ENCODE measurements at regions not wholly inside any gene's neighbourhood (a gene's known extent, or its start where the extent isn't known, plus 50 kb on each side); places are given as distances from the start of the nearest gene placed in this dataset.

- TF ChIP-seq TAF1 (IDR thresholded peaks at IDR 0.05; ENCODE audit: borderline replicate concordance, insufficient read depth, low read length) (no peak), REST (IDR thresholded peaks at IDR 0.05; ENCODE audit: insufficient read depth in 1 of 2, low read depth in 2 of 2, low read length in 2 of 2) (no peak), POLR2AphosphoS5 (IDR thresholded peaks at IDR 0.05; ENCODE audit: low read depth, low read length) (no peak), SIN3A (IDR thresholded peaks at IDR 0.05; ENCODE audit: borderline replicate concordance, insufficient read depth, low read length) (no peak)
These were observed 211.9 kb upstream of the VSTM2A start for GRCh38 chr7:54330216-54330800.

Measured in PFSK-1 (cell line).